GM18867 (cell line): ENCODE measurements at regions not wholly inside any gene's neighbourhood (a gene's known extent, or its start where the extent isn't known, plus 50 kb on each side); places are given as distances from the start of the nearest gene placed in this dataset.
"Not testable (repeated sequence)": the region's sequence is repeated elsewhere in the genome, so short reads cannot be mapped to it uniquely, and the experiment has no call there.

ENCODE experiments used
- ATAC-seq: cut with Tn5 transposase; IDR thresholded peaks from one replicate; pipeline ENCODE4 v1.9.1; 2021; ENCODE audit warnings: mild to moderate bottlenecking, moderate library complexity; ENCODE audit not compliant: unreplicated experiment

DNA sequence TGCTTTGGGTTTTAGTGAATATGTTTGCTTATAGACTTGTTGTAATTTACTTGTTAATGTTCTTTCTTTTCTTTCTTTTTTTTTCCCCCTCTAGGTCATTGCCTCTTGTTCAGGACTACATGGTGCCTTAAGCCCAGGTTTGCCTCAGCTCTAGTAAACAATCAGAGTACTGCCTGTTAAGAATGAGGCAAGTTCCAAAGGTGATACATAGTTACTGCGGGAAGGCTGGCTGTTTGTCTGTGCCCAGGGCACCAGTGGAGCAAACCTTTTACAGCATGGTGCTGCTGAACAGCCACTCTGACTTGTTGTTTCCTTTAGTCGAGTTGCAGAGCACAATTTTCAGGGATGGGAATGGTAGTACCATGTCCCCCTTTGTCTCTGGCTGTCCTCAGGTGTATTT, 517.2 kb downstream of the NYAP2 start:
- no peak for ATAC-seq

DNA sequence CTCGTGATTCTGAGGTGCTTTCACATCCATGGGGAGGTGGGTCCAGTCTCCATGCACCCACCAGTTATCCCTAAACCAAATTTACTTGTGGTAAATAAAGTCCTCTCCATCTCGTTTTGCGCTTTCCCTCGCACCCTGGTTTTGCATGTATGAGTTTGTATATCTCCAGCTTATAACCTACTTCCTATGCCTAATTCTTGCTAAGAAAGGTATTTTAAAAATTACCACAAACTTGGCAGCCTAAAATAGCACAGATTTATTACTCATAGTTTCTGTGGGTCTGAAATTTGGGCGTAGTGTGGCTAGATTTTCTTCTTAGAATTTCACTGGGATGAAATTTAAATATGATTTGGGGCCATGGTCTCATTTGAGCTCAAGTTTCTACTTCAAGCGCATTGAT, 511.5 kb downstream of the NYAP2 start:
- ATAC-seq, result no peak

DNA sequence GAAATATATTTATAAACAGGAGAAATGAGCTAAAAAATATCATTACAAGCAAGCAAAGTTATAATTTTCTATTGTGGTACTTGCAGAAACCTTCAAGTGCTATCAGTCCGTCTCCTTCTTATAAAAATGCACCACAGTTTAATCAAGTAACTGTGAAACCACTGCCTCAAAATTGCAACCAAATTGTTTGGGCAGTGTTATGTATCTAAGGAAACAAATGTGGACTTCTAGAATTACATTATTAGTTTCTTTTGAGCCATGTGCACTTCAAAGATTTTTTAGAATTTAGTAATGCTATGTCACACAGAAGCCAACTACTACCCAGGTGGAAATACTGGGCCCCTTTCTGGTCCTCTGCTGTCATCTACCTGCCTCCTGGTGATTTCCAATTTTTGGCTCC, 495.6 kb downstream of the NYAP2 start:
- ATAC-seq, result no peak

DNA sequence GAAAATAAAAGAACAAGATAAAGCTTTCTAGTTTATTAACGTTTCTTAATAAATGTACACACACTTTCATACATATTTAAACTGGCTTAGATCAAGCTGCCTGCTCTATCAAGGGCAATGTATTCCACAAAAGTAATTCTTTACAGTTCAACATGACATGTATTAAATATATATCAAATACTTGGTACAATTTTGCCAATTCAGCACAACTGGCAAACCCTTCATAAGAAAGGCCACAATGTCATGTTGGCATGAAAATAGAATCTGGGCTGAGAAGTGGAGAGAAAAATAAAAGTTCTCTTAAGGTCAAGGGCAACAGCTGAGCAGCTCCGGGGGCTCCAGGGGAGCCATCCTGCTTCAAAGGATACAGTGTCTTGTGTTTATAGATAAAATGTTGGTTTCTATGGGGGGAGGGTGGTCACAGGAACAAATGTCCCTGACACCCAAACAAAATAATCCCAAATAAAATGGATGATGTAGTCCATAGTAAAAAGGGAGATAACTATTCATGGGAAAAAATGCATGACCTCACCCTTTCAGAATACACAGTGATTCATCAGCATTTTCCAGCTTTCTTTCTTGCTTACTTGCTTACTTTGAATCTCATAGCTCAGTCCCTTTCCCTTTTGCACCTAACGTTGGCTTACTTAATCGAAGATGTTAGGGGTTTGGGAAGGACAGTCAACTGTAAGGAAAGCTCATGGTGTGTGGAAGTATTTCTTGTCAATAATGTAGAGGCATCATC, 494.9 kb downstream of the NYAP2 start:
- ATAC-seq, result no peak

DNA sequence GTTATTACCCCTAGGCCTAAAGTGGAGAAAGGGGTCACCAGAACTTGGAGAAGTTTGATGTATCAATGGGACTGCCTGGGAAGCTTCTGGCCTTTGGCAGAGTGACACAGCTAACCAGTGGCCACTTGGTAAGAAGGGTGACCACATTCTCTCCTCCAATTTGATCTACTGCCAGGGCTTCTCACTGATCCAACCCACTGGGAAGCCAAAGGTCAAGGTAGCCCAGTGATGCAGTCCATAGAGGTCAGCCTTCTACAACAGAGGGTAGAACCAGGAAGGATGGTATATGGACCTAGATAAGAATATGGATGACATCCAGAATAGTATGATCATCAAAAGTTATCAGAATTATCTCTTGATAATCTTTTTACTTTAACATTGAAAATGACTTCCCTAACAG, 493.6 kb downstream of the NYAP2 start:
- no peak for ATAC-seq

DNA sequence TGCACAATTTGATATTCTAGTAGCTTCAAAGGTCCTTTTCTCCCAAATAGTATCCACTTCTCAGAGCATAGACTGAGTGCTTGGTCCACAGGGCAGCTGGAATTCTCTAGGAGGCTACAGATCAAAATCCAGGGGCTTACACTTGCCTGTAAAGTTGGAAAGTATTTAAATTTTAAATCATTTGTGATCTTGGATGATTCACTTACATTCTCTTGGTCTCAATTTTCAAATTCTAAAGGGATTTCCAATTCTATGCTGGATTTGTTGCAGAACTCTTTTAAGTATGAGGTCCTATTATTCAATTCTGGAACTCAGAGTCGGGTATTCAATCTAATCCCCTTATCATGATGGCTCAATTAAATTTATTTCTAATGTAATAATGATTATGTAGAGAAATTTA, 492.3 kb downstream of the NYAP2 start:
- no peak for ATAC-seq

DNA sequence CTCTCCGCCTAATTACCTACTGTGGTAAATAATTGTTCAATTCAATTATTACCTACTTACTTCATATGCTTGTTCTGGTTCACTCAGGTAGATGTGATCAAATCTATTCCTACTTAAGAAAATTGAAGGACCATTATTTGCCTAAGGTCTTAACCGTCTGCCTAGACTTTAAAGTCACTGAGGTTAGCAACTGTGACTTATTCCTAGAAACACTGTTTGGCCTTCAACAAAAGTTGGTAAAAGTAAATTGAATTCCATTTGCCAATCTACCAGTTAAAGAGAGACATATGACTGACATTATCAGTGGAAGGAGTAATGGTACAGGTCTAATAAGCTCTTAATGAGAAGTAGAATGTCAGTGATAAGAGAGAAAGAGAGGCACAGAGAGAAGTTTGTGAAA, 491.5 kb downstream of the NYAP2 start:
- ATAC-seq, result no peak

DNA sequence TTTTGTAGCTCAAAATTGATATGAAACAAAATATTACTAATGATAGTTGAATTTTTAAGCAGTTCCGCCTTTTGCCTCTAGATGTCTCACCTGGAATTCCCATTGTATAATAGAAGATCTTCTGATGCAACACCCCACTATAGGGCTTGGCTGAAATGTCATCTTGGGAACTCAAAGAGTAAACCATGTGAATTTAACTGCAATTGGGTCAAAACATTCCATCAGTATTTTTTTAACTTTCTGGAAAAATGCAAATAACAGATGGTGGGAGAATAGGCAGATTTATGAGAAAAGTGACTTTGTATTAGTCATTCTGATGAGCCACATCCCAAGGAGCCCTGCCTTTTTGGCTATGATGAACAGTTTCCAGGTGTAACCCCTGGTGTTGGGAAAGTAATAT, 489.9 kb downstream of the NYAP2 start:
- peak; percentile 83 for ATAC-seq

DNA sequence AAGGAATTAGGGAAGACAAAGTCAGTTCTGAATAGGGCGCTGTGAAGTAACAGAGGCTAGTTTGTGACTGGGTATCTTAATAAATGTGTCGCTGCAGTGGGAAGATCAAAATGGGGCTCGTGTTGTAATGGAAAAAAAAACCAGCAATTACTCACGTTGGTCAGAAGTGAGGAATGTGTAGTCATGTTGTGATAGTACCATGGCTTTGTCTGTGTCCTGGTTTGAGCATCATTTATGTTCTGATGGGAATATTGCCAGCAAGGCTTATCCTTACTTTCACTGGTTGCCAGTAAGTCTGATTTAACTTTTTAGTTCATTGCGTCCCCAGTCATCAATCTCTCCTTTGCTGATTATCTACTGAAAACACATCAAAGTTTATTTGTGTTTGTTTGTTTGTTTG, 467.6 kb downstream of the NYAP2 start:
- ATAC-seq, result no peak

DNA sequence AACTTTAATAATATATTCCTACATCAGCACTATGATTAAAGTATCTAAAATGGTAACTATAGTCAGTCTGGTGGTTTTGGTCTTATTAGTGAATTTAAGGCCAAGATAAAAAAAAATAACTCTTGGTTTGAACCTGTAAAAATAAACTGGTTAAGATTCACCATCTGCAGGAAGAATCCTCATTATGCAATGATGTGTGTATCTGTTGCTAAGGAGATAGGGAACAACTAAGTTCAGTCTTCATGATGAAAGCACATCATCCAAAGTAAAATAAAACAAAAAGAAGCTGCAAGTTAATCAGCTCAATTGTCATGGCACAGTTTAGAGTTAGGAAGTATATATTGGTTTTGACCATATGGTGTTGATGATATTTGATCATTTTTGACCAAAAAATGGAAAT, 466.0 kb downstream of the NYAP2 start:
- ATAC-seq, result no peak

DNA sequence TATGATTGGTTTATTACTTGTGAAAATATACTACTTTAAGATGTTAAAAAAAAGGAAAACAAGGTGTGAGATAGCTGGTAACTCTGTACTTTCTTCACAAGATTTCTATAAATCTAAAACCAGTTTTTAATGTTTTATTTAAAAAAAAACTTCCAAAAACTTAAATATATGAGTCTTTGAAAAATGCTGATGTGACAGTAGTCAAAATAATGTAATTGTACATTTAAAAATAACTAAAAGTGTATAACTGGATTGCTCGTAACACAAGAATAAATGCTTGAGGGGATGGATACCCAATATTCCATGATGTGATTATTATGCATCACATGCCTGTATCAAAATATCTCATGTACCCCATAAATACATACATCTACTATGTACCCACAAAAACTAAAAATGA, 464.9 kb downstream of the NYAP2 start:
- no peak for ATAC-seq

DNA sequence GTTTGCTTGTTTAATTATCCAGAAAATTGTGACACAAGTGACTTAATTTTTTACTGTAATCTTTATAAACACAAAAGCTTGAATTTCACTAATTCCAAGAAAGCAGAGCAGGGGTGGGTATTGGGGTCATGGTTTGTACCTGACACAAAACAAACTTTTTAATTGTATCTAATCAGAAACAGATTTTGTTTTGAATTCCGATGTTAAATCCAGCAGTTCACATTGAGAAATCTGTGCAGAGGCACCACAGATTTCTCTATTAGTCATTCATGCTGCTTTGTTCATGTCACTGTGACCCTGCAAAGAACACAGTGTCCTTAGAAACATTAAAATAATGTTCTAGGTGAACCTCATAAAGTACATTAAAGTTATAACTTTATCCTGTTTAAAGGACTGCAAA, 443.4 kb downstream of the NYAP2 start:
- no peak for ATAC-seq

DNA sequence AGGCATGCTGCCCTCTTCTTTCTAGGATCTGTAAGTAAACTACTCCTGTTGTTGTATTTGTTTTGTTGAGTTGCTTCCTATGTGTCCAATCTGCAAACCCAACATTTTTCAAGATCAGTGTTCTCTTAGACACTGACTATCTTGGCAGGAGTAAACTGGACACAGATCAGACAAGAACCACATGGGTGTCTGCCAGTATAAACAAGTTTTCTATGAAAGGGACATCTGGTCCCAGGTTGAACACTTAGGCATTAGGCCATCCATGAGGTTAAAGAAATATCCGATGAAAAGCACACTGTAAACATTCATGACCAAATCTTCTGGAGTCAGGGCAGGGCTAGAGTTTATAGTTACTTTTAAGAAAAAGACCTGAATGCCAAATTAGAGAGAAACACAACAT, 441.8 kb downstream of the NYAP2 start:
- ATAC-seq, result no peak

DNA sequence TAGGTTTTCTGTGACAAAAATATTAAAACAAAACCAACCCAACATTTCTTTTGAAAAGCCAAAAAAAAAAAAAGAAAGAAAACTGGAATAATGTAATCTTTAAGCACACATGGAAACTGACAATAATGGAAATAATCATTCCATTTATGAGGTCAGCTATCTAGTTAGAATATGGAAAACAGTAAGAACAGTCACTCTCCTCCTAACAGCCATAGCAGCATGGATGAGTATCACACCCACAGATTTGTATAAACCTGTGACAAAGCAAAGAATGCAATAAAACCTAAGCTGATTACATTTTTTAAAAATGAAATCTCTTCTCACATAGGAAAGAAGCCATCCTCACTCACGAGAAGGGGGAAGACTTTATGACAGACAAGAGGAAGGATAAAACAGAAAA, 437.8 kb downstream of the NYAP2 start:
- no peak for ATAC-seq

DNA sequence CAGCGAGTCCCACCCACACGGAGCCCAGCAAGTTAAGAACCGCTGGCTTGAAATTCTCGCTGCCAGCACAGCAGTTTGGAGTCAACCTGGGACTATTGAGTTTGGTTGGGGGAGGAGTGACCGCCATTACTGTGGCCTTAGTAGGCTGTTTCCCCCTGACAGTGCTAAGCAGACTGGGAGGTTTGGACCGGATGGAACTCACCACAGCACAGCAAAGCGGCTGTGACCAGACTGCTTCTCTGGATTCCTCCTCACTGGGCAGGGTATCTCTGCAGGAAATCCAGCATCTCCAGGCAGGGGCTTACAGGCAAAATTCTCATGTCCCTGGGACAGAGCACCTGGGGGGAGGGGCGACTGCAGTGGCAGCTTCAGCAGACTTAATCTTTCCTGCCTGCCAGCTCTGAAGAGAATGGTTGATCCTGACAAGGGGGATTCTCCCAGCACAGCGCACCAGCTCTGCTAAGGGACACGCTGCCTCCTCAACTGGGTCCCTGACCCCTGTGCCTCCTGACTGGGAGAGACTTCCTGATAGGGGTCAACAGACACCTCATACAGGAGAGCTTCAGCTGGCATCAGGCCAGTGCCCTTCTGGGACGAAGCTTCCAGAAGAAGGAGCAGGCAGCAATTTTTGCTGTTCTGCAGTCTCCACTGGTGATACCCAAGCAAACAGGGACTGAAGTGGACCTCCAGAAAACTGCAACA, 425.4 kb downstream of the NYAP2 start:
- ATAC-seq, result no peak

DNA sequence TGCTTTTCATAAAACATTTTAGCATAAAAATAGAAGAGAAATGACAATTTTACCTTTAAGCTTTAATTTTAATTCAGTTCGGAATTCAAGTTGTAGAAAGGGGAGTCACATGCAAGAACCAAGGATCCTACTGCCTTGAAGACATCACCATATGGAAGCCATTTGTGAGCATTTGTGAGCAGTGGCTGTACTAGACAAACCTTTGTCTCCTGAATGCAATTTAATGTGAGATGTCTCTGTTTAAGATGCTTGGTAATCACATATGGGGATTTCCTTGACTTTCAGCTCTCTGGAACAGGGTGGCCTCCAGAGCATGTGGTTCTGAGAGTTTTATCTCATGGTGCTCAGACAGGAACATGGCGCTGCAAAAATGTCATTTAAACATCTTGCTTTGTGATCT, 421.8 kb downstream of the NYAP2 start:
- ATAC-seq, result no peak

DNA sequence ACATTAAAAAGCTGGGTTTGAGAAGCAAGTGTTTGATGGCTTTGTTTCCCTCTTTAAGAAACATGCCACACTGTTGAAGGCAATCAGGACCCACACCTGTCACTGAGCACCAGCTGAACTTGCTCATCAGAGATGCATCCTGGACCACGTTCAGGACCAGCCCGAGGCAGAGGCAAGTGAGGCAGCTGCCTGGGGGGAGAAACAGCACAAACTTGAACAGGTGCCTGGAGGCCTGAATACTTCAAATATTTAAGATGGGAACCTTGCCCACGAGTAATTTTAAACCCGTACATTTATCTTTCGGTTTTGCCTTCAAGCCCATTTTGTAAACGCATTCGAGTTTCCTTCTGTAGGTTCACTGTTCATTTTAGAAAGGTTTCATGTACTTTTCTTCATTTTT, 421.3 kb downstream of the NYAP2 start:
- ATAC-seq, result no peak

DNA sequence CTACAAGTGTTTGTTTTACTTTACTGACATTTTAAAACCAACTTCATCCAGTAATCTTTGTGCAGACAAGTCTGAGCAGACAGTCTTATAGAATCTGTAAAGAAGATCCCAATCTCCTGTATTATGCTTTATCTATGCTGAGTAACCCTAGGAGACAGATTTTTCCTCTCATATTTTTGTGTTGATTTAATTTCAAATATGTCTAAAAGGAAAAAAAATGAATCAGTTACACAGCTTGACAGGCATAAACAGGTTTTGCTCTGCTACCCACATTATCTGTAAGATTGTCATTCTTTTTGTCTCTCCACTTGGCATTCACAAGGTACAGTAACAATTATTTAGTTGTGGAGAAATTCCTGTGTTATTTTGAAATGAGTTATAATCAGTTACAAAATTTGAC, 415.0 kb downstream of the NYAP2 start:
- ATAC-seq, result no peak

DNA sequence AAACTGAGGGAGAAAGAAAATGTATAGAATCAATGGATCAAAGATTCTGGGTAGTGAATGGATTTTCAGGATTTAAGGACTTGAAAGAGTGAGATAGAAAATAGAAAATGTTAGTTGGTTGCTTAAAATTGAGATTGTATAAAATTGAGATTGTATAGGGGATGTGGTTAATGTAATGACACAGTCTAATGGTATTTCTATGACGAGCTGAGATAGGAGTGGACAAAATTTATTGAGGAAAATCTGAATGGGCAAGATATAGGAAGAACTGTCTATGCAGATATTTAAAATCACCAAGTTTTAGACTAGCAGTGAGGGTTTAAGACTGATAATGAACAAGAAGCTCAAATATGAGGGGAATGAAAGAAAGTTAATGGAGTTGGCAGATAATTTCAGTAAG, 406.6 kb downstream of the NYAP2 start:
- no peak for ATAC-seq

DNA sequence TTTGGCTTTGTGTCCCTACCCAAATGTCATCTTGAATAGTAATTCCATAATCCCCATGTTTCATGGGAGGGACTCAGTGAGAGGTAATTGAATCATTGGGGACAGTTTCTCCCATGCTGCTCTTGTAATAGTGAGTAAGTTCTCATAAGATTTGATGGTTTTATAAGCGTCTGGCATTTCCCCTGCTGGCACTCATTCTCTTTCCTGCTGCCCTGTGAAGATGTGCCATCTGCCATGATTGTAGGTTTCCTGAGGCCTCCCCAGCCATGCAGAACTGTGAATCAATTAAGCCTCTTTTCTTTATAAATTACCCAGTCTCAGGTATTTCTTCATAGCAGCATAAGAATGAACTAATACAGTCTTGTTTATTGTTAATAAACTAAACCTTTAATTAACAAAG, 402.6 kb downstream of the NYAP2 start:
- not testable (repeated sequence) for ATAC-seq

DNA sequence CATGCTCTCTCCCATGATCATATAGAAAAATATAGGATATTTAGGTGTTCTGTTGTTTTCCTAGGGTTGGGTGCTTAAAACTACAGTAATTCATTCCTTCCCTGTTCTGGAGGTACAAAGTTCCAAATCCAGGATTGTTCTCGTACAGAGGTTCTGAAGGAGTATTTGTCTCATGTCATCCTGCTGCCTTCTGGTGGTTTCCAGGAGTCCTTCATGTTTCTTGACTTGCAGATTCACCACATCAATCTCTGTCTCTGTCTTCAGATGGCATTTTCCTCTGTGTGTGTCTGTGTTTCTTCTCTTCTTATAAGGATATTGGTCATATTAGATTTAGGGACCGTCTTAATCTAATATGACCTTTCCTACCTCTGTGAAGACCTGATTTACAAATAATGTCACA, 397.9 kb downstream of the NYAP2 start:
- no peak for ATAC-seq

DNA sequence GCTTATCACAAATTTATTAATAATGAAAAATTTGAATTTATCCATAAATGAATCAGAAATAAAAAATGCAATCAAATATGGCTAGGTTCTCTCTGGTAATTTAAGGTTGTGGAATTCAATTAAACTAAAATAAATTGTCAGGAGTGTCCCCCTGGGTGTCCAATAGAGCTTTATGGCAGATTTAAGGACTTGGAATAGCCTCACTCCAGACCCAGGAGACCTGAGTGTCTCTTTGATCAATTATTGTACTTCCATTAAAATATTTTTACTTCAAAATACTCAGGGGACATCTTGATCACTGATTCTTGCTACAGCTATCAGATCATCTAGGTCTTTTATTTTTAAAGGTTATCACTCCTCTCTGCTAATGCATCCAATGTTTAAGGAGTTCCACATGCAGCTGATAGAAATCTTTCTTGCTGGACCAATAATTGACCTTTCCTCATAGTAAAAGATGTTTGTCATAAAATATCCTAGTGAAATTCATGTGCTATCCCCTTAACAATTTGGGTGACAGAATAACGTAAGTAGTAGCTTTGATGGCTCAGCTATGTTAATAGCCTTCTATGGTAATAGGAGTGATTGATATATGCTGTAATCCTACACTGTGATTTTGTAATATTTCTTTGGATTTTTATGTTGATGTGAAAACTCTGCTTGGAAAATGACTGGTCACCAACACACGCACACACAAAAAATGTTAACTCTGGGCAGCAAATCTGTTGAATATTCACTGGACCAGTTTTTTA, 395.3 kb downstream of the NYAP2 start:
- no peak for ATAC-seq
